ENCODE measurements at regions not wholly inside any gene's neighbourhood (a gene's known extent, or its start where the extent isn't known, plus 50 kb on each side); places are given as distances from the start of the nearest gene placed in this dataset.

- Histone ChIP-seq H3K4me2 (ENCODE audit: low read depth, low read length) (no peak overlapping the region), H3K4me1 (ENCODE audit: insufficient read depth, low read length) (no peaks in the 10 kb centered on the region), H3K27ac (ENCODE audit: extremely low read length, insufficient read depth, low read length) (no peak overlapping the region), H3K4me3 (replicated peaks in 1 of 3; ENCODE audit: insufficient read depth in 1 of 3, low read depth in 2 of 3, low read length in 3 of 3) (no peak overlapping the region), H4K20me1 (ENCODE audit: insufficient read depth, low read length) (no peaks in the 10 kb centered on the region), H3K27me3 (ENCODE audit: control insufficient read depth in 1 of 2, insufficient read depth in 2 of 2, low read length in 2 of 2) (no peaks in the 10 kb centered on the region), H3K9me3 (ENCODE audit: low read length) (no peaks in the 10 kb centered on the region), H3K9ac (ENCODE audit: insufficient read depth, low read depth, low read length) (no peak overlapping the region), H3K79me2 (ENCODE audit: insufficient read depth, low read length) (no peaks in the 10 kb centered on the region), H2AFZ (ENCODE audit: low read length) (no peak overlapping the region), H3K36me3 (replicated peaks in 1 of 2; ENCODE audit: control insufficient read depth in 1 of 2, insufficient read depth in 2 of 2, low read length in 2 of 2) (no peaks in the 10 kb centered on the region)
- intact Hi-C loops (cut with micrococcal nuclease; ENCODE audit: unreplicated experiment): loop anchor here (5.0 kb wide), 1 partner anchor 52 kb away; no protein-coding TSS in a partner anchor
- FAIRE-seq (no peak), DNase-seq (ENCODE audit: low spot score) (no peak), ATAC-seq (no peak)
- POLR2A ChIA-PET: interaction anchor here (1.3 kb wide), 1 partner anchor 30 kb away, joined by 4 read pairs; no protein-coding TSS in a partner anchor
- in situ Hi-C loops (cut with HindIII; ENCODE audit: extremely low pct_ligation_motif_present, low pct_unique_long_range_greater_than_20kb): no loop called here
- CTCF ChIA-PET (ENCODE audit: low intra/inter-chr PET ratio, low total read pairs): no interaction called here
- WGBS (ENCODE audit: low lambda C conversion rate): 57% methylated on average over 5 of the region's 5 CpGs
- no TSS peak for BruUV-seq (replicated peaks)
- no peak for TF ChIP-seq DRAP1 (CRISPR knock-in tag; IDR thresholded peaks at IDR 0.05)
- no peak for TF ChIP-seq PLSCR1 (CRISPR knock-in tag; IDR thresholded peaks at IDR 0.05; ENCODE audit: borderline replicate concordance)
- no peak for TF ChIP-seq KDM6A (CRISPR knock-in tag; IDR thresholded peaks at IDR 0.05; ENCODE audit: low read depth)
- TF ChIP-seq MXI1 (IDR thresholded peaks at IDR 0.05; ENCODE audit: borderline replicate concordance, low read depth, low read length): no peak
- TF ChIP-seq ZFYVE20 (CRISPR knock-in tag; IDR thresholded peaks at IDR 0.05; ENCODE audit: borderline replicate concordance, low read depth): no peak
- TF ChIP-seq CC2D1A (CRISPR knock-in tag; IDR thresholded peaks at IDR 0.05): no peak
- TF ChIP-seq TCF12 (IDR thresholded peaks at IDR 0.05): no peak
- TF ChIP-seq TCF12 (CRISPR knock-in tag; IDR thresholded peaks at IDR 0.05): no peak
- no peak for TF ChIP-seq RBM22 (optimal IDR thresholded peaks at IDR 0.05; ENCODE audit: low read length)
- TF ChIP-seq EED (CRISPR knock-in tag; IDR thresholded peaks at IDR 0.05): no peak
- TF ChIP-seq ZNF546 (CRISPR knock-in tag; conservative IDR thresholded peaks at IDR 0.05): no peak
- TF ChIP-seq ZZZ3 (CRISPR knock-in tag; IDR thresholded peaks at IDR 0.05; ENCODE audit: borderline replicate concordance): no peak
- TF ChIP-seq KIAA2018 (CRISPR knock-in tag; IDR thresholded peaks at IDR 0.05; ENCODE audit: borderline replicate concordance): no peak
- TF ChIP-seq ZNF776 (CRISPR knock-in tag; IDR thresholded peaks at IDR 0.05): no peak
- TF ChIP-seq GTF3A (CRISPR knock-in tag; conservative IDR thresholded peaks at IDR 0.05): no peak
- TF ChIP-seq ARID2 (CRISPR knock-in tag; IDR thresholded peaks at IDR 0.05; ENCODE audit: borderline replicate concordance): no peak
- TF ChIP-seq ZNF816 (CRISPR knock-in tag; IDR thresholded peaks at IDR 0.05; ENCODE audit: borderline replicate concordance): no peak
- TF ChIP-seq TOE1 (CRISPR knock-in tag; IDR thresholded peaks at IDR 0.05): no peak
Measured at GRCh38 chr12:24724814-24725213, 224.1 kb downstream of the BCAT1 start.

Measured in HepG2 (cell line).